OCI-LY1 (cell line): ENCODE measurements at regions not wholly inside any gene's neighbourhood (a gene's known extent, or its start where the extent isn't known, plus 50 kb on each side); places are given as distances from the start of the nearest gene placed in this dataset.
"Not testable (repeated sequence)": the region's sequence is repeated elsewhere in the genome, so short reads cannot be mapped to it uniquely, and the experiment has no call there.

Experiments
- H2AFZ ChIP-seq: fragments of 200-600 bp; sonication (generic), shearing (Covaris generic); 2 replicates; pipeline ENCODE4 v1.6.0; 2014; ENCODE audit warnings: antibody characterized with exemption, mild to moderate bottlenecking, low read length
- H3F3A ChIP-seq: fragments of 200-600 bp; sonication (generic), shearing (Covaris generic); 2 replicates; pipeline ENCODE4 v1.6.0; 2014; ENCODE audit warnings: mild to moderate bottlenecking, antibody characterized with exemption, low read length, moderate library complexity; ENCODE audit not compliant: insufficient read depth
- H3K27ac ChIP-seq: fragments of 200-600 bp; sonication (generic); 2 replicates; pipeline ENCODE4 v1.5.1; 2014; ENCODE audit warnings: low read length, mixed run types, mild to moderate bottlenecking, low read depth; ENCODE audit not compliant: poor library complexity, severe bottlenecking
- H3K27me3 ChIP-seq: fragments of 200-600 bp; sonication (generic); 2 replicates; pipeline ENCODE4 v1.6.0; 2014; ENCODE audit warnings: antibody characterized with exemption, mild to moderate bottlenecking, low read length, moderate library complexity; ENCODE audit not compliant: insufficient read depth
- H3K36me3 ChIP-seq: fragments of 200-600 bp; sonication (generic); 2 replicates; pipeline ENCODE4 v1.6.1; 2014; ENCODE audit warnings: mild to moderate bottlenecking, antibody characterized with exemption, low read length, moderate library complexity, mixed read lengths; ENCODE audit not compliant: insufficient read depth
- H3K4me1 ChIP-seq: fragments of 200-600 bp; sonication (generic); 2 replicates; pipeline ENCODE4 v1.5.1; 2014; ENCODE audit warnings: mild to moderate bottlenecking, low read length, moderate library complexity; ENCODE audit not compliant: insufficient read depth, severe bottlenecking
- H3K4me2 ChIP-seq: fragments of 200-600 bp; sonication (generic), shearing (Covaris generic); 2 replicates; pipeline ENCODE4 v1.6.1; 2014; ENCODE audit warnings: low read length
- H3K4me3 ChIP-seq: fragments of 200-600 bp; sonication (generic); 2 replicates; pipeline ENCODE4 v1.5.1; 2014; ENCODE audit warnings: low read length, low read depth, mild to moderate bottlenecking, mixed read lengths; ENCODE audit not compliant: poor library complexity, severe bottlenecking
- H3K79me2 ChIP-seq: fragments of 200-600 bp; shearing (Covaris generic); 2 replicates; pipeline ENCODE4 v1.6.1; 2016; ENCODE audit warnings: mixed run types, low read length, mixed read lengths; ENCODE audit not compliant: insufficient read depth
- H3K9ac ChIP-seq: fragments of 200-600 bp; sonication (generic), shearing (Covaris generic); 2 replicates; pipeline ENCODE4 v1.6.1; 2014; ENCODE audit warnings: mild to moderate bottlenecking, low read length, mixed read lengths
- H3K9me2 ChIP-seq: fragments of 200-600 bp; sonication (generic), shearing (Covaris generic); 2 replicates; pipeline ENCODE4 v1.6.1; 2014; ENCODE audit warnings: low read depth, mild to moderate bottlenecking, low read length, mixed read lengths
- H3K9me3 ChIP-seq: fragments of 200-600 bp; shearing (Covaris generic); 2 replicates; pipeline ENCODE4 v1.6.1; 2014; ENCODE audit warnings: low read length, mixed read lengths
- H4K20me1 ChIP-seq: fragments of 200-600 bp; sonication (generic), shearing (Covaris generic); 2 replicates; pipeline ENCODE4 v1.6.0; 2016; ENCODE audit warnings: mild to moderate bottlenecking, low read length; ENCODE audit not compliant: insufficient read depth
- EZH2 ChIP-seq: fragments of 200-600 bp; sonication (generic), shearing (Covaris generic); IDR thresholded peaks from 2 replicates; pipeline ENCODE4 v1.8.0; 2017; ENCODE audit warnings: borderline replicate concordance, mixed run types, mild to moderate bottlenecking, antibody characterized with exemption, low read length, moderate library complexity, mixed read lengths
- TF ChIP-seq, protein P1 (sequence below): fragments of 200-600 bp; sonication (generic), shearing (Covaris generic); IDR thresholded peaks from 2 replicates; pipeline ENCODE4 v1.5.1; 2017; ENCODE audit warnings: mild to moderate bottlenecking, antibody characterized with exemption, low read length, moderate library complexity, mixed read lengths

DNA sequence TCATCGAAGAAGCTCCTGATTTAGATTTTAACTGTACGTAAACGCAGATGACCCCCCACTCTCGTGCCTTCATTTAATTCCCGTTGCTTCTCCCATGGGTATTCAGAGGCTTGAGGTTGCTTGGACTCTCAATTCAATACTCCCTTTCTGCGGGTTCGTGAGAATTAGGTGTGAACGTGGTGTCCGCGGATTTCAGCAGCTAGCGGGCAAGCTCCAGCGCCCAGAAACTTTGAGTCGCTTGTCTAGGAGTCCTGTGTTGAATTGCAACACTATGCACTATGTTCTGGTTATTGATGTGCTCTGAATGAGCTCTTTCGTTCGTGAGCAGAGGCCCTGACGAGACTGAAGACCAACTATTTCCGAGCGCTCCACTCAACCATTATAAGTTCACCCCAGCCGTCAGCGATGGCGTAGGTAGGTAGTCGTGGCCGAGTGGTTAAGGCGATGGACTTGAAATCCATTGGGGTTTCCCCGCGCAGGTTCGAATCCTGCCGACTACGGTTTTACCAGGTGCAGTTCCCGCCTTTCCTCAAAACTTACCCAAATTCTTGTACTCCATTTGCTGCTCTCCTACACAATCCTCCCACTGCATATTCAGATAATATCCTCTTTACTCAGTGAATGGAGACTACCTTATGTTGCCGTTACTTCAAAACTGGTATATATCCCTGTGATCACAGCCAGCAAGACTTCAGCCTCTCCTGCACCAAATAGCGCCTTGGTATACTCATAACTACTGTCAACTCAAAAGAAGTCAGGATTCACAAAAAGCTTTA, 72.6 kb upstream of the ZNF184 start:
- Histone ChIP-seq H4K20me1 (no peaks in the 10 kb centered on the region), H3K4me3 (no peak overlapping the region), H3F3A (no peaks in the 10 kb centered on the region), H3K4me1 (no peaks in the 10 kb centered on the region), H3K9me2 (no peaks in the 10 kb centered on the region), H3K9me3 (no peaks in the 10 kb centered on the region), H3K27me3 (peaks cover 9% of the 10 kb centered on the region; the same call in 1 of the 2 replicates), H3K9ac (no peak overlapping the region), H3K4me2 (no peak overlapping the region), H3K36me3 (no peaks in the 10 kb centered on the region), H3K79me2 (no peaks in the 10 kb centered on the region), H3K27ac (no peak overlapping the region), H2AFZ (no peak overlapping the region)
- no peak for TF ChIP-seq EZH2
- TF ChIP-seq, protein P1, sequence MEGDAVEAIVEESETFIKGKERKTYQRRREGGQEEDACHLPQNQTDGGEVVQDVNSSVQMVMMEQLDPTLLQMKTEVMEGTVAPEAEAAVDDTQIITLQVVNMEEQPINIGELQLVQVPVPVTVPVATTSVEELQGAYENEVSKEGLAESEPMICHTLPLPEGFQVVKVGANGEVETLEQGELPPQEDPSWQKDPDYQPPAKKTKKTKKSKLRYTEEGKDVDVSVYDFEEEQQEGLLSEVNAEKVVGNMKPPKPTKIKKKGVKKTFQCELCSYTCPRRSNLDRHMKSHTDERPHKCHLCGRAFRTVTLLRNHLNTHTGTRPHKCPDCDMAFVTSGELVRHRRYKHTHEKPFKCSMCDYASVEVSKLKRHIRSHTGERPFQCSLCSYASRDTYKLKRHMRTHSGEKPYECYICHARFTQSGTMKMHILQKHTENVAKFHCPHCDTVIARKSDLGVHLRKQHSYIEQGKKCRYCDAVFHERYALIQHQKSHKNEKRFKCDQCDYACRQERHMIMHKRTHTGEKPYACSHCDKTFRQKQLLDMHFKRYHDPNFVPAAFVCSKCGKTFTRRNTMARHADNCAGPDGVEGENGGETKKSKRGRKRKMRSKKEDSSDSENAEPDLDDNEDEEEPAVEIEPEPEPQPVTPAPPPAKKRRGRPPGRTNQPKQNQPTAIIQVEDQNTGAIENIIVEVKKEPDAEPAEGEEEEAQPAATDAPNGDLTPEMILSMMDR: no peak

DNA sequence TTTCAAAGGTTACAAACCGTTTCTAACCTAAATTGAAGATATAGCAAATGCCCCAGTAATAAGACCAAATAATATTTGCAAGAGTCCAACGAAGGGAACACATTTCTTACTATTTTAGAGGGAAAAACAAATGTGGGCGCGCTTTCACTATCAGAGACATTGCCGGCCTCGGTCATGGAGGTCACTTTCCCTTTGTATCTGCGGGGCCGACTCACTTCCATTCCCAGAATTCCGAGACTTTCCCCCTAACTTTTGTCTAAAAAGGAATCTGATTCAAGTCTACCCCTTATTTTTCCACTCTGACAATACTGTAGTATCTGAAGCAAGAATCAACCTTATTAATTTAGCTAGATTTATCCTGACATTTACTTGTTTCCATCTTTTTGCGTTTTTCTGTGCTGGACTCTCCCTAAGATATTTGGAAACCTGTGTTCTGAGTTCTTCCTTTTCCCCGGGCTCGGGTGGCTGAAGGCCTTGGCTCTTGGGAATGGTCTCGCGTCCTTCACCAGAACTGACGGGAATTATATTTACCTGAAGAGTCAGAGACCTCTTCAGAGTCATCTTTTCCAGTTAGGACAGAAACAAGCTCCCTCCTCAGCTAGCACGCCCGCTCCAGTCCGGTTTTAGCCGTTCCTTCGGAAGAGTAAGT, 71.8 kb upstream of the ZNF184 start:
- Histone ChIP-seq H3K9me3 (no peaks in the 10 kb centered on the region), H3F3A (no peaks in the 10 kb centered on the region), H2AFZ (no peak overlapping the region), H4K20me1 (no peaks in the 10 kb centered on the region), H3K36me3 (no peaks in the 10 kb centered on the region), H3K9me2 (no peaks in the 10 kb centered on the region), H3K27me3 (peaks cover 9% of the 10 kb centered on the region; the same call in 1 of the 2 replicates), H3K27ac (no peak overlapping the region), H3K79me2 (no peaks in the 10 kb centered on the region), H3K4me3 (no peak overlapping the region), H3K4me1 (no peaks in the 10 kb centered on the region), H3K4me2 (no peak overlapping the region), H3K9ac (no peak overlapping the region)
- TF ChIP-seq EZH2: no peak
- TF ChIP-seq, protein P1: no peak

DNA sequence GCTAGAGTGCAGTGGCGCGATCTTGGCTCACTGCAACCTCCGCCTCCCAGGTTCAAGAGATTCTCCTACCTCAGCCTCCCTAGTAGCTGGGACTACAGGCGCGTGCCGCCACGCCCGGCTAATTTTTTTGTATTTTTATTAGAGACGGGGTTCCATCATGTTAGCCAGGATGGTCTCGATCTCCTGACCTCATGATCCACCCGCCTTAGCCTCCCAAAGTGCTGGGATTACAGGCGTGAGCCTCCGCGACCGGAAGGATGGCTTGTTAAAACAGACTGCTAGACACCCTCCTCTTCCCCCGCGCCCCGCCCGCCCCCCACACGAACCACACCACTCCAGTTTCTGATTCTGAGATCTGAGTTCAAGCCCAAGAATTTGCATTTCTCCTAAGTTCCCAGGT, 71.2 kb upstream of the ZNF184 start:
- H3K9ac ChIP-seq, H3K9me2 ChIP-seq, H2AFZ ChIP-seq, H3K4me2 ChIP-seq, H3K27ac ChIP-seq, H3K27me3 ChIP-seq, H3K79me2 ChIP-seq, H3K4me1 ChIP-seq, H3K36me3 ChIP-seq, H3F3A ChIP-seq, H4K20me1 ChIP-seq, H3K9me3 ChIP-seq, H3K4me3 ChIP-seq: not testable (repeated sequence)
